ENCODE measurements at regions not wholly inside any gene's neighbourhood (a gene's known extent, or its start where the extent isn't known, plus 50 kb on each side); places are given as distances from the start of the nearest gene placed in this dataset.
A peak's percentile ranks its signal among the peaks of the same experiment; 100 is the strongest.

- DNase-seq (ENCODE audit: low read depth in 3 of 3): peak; percentile 3 to 26 (median 6)
These were observed 518.5 kb upstream of the EEF2KMT start for GRCh38 chr16:5615868-5616642.

- no peak for DNase-seq (ENCODE audit: low read depth in 3 of 3)
These were observed 509.6 kb upstream of the EEF2KMT start for GRCh38 chr16:5607169-5607568.

DNA sequence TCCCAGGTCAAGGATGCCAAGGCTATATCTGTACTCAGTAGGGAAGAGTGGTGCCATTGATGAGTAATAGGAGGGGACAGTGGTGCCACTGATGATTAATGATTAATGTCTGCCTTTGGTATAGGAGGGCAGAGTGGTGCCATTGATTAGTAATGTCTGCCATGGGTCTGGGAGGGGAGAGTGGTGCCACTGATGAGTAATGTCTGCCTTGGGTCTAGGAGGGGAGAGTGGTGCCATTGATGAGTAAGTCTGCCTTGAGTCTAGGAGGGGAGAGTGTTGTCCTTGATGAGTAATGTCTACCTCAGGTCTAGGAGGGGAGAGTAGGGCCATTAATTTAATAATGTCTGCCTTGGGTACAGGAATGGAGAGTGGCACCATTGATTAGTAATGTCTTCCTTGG, 507.8 kb upstream of the EEF2KMT start:
- no peak for DNase-seq (ENCODE audit: low read depth in 3 of 3)

- no peak for DNase-seq (ENCODE audit: low read depth in 3 of 3)
These were observed 507.2 kb upstream of the EEF2KMT start for GRCh38 chr16:5604770-5605169.

DNA sequence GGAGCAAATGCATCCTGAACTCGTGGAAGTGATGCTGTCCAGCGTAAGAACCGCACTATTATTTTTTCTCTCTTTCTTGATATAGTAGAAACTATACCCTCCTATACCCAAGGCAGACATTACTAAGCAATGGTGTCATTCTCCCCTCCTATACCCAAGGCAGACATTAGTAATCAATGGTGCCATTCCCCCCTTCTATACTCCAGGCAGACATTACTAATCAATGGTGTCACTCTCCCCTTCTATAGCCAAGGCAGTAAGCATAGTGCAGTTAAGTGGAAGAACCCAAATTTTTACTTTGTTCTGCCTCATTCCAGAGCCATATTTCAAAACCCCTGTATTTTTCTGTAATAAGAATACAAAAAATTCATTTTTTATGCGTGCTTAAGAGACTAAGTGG, 506.2 kb upstream of the EEF2KMT start:
- no peak for DNase-seq (ENCODE audit: low read depth in 3 of 3)

- DNase-seq (ENCODE audit: low read depth in 3 of 3): no peak
These were observed 504.4 kb upstream of the EEF2KMT start for GRCh38 chr16:5601957-5602356.

GRCh38 chr16:5598793-5599192, 501.2 kb upstream of the EEF2KMT start:
- no peak for DNase-seq (ENCODE audit: low read depth in 3 of 3)

- no peak for DNase-seq (ENCODE audit: low read depth in 3 of 3)
These were observed 498.3 kb upstream of the EEF2KMT start for GRCh38 chr16:5595849-5596248.

GRCh38 chr16:5590416-5590815, 492.8 kb upstream of the EEF2KMT start:
- DNase-seq (ENCODE audit: low read depth in 3 of 3): no peak

DNA sequence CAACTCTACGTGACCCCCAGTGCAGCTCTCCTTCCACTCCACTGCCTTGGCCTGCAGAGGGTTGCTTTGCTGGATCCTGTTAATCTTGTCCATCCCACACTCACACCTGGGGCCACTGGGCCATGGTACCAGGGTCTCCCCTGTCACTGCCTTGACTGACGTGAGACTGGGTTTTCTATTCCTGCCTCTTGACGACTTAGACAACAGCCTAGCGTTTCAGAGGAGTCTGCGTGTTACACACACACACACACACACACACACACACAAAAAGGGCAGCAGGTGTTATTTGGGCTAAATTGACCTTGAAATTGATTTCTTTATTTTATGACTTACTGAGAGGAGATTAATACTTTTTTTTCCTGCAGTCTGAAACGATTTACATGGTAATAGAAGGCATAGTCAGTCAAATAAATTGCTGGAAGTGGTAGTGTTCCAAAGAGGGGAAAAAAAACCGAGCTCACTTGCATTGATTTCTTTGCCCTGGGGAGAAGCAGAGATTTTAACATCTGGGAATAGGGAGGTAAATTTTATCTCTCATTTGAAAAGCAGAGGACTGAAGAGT, 492.3 kb upstream of the EEF2KMT start:
- no peak for DNase-seq (ENCODE audit: low read depth in 3 of 3)

- no peak for DNase-seq (ENCODE audit: low read depth in 3 of 3)
These were observed 486.5 kb upstream of the EEF2KMT start for GRCh38 chr16:5584109-5584508.

GRCh38 chr16:5582529-5582928, 484.9 kb upstream of the EEF2KMT start:
- no peak for DNase-seq (ENCODE audit: low read depth in 3 of 3)

DNA sequence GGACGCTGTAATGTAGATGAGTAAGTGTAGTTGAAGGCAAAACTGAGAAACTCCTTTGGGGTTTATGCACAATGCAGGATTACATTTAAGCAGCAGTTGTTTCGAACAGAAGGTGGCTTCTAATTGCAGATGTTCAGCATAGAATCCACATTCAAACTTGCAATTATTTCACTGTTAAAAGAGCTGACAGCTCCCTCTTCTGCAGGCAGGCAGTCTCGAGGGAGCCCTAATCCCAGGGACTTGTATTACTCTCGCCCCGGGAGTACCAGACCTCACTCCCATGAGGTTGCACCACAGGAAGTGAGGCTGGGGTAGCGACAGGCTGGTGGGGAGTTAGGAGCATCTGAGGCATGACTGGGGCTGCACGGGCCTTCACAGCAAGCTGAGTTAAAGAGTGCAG, 484.3 kb upstream of the EEF2KMT start:
- no peak for DNase-seq (ENCODE audit: low read depth in 3 of 3)

GRCh38 chr16:5581428-5581827, 483.8 kb upstream of the EEF2KMT start:
- DNase-seq (ENCODE audit: low read depth in 3 of 3): no peak

DNA sequence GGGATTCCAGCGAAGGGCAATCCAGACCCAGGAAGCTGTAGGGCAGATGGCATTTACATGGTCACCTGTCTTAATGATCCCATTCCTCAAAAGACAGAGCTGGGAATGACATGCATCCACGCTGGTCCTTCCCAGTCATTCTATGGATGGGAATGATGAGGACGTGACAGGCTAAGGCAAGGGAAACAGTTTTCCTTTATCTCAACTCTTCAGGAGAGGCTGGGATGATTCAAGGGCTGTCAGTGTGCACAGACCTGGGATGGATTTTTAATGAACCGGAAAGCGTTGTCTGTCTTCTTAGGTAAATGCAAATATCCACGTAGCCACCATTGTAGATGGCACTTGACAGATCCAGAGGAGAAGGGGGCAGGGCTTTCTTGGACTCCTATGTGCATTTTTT, 483.2 kb upstream of the EEF2KMT start:
- DNase-seq (ENCODE audit: low read depth in 3 of 3): no peak

- DNase-seq (ENCODE audit: low read depth in 3 of 3): no peak
These were observed 482.7 kb upstream of the EEF2KMT start for GRCh38 chr16:5580296-5580695.

GRCh38 chr16:5578980-5579379, 481.4 kb upstream of the EEF2KMT start:
- DNase-seq (ENCODE audit: low read depth in 3 of 3): no peak

- no peak for DNase-seq (ENCODE audit: low read depth in 3 of 3)
These were observed 479.9 kb upstream of the EEF2KMT start for GRCh38 chr16:5577463-5577862.

DNA sequence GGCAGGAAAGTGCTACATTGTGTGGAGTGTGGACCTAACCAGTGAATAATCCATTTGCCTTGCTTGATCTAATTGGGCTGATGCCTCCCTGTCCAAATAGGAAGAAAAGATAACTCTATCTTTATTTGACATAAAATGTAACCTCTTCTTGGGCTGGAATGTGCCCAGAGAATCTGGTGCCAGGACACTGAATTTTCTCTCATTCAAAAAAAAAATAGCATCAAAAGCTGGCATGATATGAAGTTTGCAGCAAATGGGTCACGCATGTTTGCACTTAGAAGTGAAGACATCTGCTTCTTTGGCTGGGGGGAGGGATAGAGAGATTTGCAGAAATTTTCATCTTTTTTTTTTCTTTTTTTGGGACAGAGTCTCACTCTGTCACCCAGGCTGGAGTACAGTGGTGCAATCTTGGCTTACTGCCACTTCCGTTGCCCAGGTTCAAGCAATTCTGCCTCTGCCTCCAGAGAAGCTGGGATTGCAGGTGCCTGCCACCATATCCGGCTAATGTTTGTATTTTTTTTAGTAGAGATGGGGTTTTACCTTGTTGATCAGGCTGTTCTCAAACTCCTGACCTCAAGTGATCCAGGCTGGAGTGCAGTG, 478.2 kb upstream of the EEF2KMT start:
- no peak for DNase-seq (ENCODE audit: low read depth in 3 of 3)

DNA sequence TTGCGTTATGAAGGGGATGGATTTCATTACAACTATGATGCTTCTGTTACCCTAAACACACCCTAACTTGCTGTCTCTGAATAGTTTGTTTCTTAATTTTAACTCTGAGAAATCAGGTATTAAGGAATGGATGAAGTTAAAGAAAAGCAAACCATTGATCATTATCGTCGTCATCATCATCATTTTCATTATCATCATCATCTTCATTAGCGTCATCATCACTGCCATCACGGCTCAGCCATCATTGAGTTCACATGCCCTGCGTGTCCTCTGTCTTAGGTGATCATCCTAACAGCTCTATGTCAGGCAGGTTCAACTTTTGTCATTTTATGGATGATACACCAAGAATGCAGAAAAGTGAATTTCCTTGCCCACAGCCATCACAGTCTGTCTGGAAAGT, 477.5 kb upstream of the EEF2KMT start:
- no peak for DNase-seq (ENCODE audit: low read depth in 3 of 3)

DNA sequence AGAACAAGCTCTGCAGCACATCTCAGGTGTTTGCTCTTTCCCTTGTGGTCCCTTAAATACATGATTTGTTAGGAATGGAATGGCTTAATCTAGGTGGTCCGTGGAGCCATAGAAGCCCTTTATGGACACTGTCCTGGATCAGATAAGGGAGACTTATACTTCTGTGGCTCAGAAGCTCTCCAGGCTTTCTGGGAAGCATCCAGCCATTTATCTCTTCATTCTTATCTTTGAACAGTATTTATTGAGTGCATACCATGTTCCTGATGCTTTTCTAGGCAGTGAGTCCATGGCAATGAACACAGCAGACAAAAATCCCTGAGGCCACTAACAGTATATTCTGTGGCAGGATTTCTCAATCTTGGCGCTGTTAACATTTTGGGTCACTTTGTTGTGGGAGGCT, 474.5 kb upstream of the EEF2KMT start:
- DNase-seq (ENCODE audit: low read depth in 3 of 3): no peak

DNA sequence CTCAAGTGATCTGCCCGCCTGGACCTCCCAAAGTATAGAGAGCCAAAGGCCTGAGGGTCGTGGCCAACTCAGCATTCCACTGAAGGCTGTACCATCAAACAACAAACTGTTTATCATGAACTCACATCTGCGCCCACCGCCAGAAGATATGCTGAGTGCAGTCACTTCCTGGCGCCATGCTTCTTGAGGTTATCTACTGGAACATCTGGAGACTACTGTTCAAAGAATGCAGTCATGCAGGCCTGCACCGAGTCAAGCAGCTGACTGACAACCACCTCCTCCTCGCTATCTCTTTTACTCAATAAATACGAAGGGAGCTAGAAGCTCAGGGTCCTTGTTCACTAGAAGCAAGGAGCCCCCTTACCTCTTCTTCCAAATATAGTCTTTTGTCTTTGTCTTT, 473.9 kb upstream of the EEF2KMT start:
- no peak for DNase-seq (ENCODE audit: low read depth in 3 of 3)

DNA sequence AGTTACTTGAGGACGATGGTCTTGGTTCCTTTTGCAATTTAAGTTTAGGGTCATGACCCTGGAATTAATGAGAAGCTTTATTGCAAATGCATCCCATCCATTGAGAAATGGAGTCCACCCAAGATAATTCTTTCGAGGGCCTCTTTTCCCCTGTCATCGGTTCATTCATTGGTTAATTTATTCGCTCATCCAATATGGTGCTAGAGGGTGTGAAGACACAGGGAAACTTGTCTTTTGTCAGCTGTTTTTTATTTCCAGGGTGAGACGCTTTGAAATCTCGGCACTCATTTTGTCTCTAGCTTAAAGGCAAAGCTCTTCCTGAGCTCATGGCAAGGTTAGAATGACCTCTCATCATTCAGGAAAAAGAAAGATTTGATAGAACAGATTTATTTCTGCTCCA, 464.2 kb upstream of the EEF2KMT start:
- DNase-seq (ENCODE audit: low read depth in 3 of 3): no peak
